ENCODE measurements at regions not wholly inside any gene's neighbourhood (a gene's known extent, or its start where the extent isn't known, plus 50 kb on each side); places are given as distances from the start of the nearest gene placed in this dataset.

DNA sequence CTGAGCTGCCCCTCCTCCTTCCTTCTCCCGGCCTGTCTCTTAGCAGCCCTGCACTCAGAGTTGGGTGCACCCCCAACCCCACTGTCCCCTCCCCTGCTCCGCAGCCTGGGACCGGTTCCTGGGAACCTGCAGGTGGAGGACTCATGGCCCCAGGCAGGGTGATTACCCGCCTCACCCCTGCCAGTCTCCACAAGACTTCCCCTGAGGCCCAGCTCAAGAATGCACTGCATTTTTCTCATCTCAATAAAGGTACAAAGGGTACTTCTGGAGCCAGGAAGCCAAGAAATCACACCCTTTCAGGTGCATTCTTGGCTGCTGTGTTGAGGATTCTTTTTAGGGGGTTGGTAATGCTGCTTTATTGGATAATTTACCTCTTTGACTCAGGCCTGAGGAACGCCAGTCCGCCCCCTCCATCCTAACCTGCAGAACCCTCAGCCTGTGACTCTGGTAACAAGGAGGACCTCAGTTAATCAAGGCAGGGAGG, 126.3 kb upstream of the TMPRSS2 start:
- Mint-ChIP-seq H3K4me3 (no peak overlapping the region), H3K36me3 (ENCODE audit: low read depth) (no peaks in the 10 kb centered on the region), H3K27ac (no peak overlapping the region), H3K27me3 (ENCODE audit: low read depth) (no peaks in the 10 kb centered on the region), H3K9me3 (no peaks in the 10 kb centered on the region), H3K4me1 (ENCODE audit: low read depth) (no peaks in the 10 kb centered on the region)

DNA sequence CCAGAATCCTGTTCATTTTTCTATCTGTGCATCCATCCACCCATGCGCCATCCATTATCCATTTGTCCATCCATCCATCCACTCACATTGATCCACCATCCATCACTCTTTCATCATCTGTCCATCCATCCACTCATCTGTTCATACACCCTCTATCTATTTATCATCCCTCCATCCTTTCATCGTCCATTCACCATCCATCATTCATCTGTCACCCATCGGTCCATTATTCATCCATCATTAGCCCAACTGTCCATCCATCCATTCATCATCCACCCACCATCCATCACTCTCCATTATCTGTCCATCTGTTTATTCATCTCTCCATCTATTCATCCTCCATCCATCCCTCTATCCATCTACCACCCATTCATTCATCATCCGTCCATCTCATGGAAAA, 125.7 kb upstream of the TMPRSS2 start:
- Mint-ChIP-seq H3K4me3 (no peak overlapping the region), H3K4me1 (ENCODE audit: low read depth) (no peaks in the 10 kb centered on the region), H3K36me3 (ENCODE audit: low read depth) (no peaks in the 10 kb centered on the region), H3K27ac (no peak overlapping the region), H3K27me3 (ENCODE audit: low read depth) (no peaks in the 10 kb centered on the region), H3K9me3 (no peaks in the 10 kb centered on the region)

DNA sequence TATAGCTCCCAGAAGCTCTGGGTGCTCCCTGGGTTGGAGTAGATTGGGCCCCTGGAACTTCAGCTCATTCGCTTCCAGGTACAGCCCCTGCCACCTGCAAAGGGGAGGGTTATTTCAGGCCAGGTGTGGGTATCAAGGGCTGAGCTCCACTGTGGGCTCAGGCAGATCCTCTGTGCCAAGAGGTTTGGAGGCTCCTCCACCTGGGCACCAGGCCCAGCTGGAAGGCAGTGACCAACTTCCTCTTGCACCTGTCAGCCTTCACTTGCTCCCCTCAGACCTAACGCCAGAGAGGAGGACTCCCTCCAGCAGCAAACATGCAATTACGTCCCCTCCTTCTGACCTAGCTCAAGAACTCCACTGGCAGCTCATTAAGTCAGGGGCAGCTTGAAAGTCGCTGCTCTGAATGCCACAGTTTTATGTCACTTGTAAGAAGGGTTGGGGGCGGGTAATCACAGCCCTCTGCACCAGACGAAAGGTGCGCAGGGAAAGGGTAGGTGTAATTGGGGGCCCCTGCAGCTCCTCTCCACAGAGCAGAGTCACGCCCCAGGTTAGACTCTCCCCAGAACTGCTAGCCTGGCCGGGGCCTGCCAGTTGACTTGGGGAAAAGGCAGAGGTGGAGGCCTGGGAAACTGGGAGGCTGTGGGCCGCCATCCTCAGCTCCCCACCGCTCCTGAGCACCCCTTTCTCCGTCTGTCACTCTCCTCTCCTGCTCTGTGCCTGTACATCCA, 125.0 kb upstream of the TMPRSS2 start:
- H3K36me3 Mint-ChIP-seq (ENCODE audit: low read depth), result no peaks in the 10 kb centered on the region
- H3K4me1 Mint-ChIP-seq (ENCODE audit: low read depth), result no peaks in the 10 kb centered on the region
- H3K27ac Mint-ChIP-seq, result no peak overlapping the region
- no peaks in the 10 kb centered on the region for H3K27me3 Mint-ChIP-seq (ENCODE audit: low read depth)
- no peak overlapping the region for H3K4me3 Mint-ChIP-seq
- H3K9me3 Mint-ChIP-seq, result no peaks in the 10 kb centered on the region

DNA sequence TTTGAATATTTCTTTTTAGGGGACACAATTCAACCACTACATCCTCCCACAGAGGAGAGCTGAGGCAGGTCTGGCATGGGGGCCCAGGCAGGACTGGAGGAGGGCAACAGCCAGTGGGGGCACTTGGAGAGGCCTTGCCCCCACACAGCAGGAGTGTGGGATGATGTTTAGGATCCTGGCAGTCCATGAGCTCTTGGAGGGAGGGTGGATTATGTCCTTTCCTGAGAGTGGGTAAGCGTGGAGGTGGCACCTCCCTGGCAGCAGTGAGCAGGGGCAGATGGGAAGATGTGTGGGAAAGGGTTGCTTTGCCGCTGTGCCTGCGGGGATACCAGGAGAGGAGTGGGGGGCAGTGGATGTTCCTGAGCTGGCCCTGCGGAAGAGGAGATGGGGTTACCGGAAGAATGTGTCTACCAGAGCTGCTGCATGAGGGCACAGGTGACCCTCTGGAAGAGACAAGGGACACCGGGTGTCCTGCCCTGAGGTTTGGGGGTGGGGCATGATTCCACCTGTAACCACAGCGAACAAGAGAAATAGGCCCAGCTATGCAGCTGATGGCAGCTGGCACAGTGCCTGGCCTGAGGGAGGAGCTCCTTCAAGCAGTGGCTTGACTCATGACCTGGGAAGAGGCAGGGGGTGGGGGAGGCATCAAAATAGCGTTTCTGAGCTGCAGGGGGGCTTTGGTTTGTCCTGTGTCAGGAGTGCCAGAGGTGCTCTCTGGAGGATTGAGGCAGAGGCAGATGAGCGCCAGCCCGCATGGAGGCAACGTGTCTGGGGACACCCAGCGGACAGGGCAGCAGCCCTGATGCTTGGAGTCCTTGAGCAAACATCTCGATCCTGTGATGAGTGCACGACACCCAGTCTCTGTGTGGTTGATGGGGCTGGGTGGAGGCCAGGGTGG, 123.9 kb upstream of the TMPRSS2 start:
- Mint-ChIP-seq H3K4me1 (ENCODE audit: low read depth) (no peaks in the 10 kb centered on the region), H3K27me3 (ENCODE audit: low read depth) (no peaks in the 10 kb centered on the region), H3K27ac (no peak overlapping the region), H3K4me3 (no peak overlapping the region), H3K9me3 (no peaks in the 10 kb centered on the region), H3K36me3 (ENCODE audit: low read depth) (no peaks in the 10 kb centered on the region)

DNA sequence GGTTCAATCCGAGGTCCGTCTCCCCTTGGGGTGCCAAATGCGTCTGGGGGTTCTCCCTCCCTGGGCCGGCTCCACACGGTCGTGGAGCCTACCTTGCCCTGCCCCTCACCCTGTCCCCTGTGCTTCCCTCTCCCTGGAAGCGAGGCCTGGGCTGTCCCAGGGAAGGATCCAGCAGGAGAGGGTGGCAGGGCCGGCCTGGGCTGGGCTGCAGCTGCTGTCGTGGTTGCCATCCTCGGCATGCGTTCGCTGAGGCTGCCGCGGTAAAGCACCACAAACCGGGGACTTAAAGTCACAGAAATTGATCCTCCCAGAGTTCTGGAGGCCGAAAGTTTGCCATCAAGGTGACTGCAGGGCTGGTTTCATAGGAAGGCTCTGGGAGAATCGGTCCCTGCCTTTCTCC, 123.0 kb upstream of the TMPRSS2 start:
- Mint-ChIP-seq H3K4me1 (ENCODE audit: low read depth) (no peaks in the 10 kb centered on the region), H3K9me3 (no peaks in the 10 kb centered on the region), H3K27ac (no peak overlapping the region), H3K4me3 (no peak overlapping the region), H3K36me3 (ENCODE audit: low read depth) (no peaks in the 10 kb centered on the region), H3K27me3 (ENCODE audit: low read depth) (no peaks in the 10 kb centered on the region)

DNA sequence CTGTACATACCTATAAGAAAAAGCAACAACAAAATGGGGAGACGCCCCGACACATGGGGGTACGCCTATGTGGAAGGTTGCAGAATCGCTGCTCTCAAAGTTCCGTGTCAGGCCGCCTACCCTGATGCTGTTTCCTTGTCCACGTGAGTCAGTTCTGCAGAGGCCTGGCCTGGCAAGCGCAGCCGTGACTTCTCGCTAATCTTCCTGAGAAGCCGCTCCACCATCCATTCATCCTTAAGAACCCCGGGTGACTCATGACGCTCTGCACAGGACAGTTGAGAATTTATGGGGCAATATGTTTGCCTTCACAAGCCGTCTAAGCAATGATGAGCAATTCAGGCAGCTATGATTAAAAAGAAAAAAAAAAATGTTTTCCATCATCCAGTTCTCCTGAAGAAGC, 122.3 kb upstream of the TMPRSS2 start:
- Mint-ChIP-seq H3K27me3 (ENCODE audit: low read depth) (peaks cover 6% of the 10 kb centered on the region), H3K4me3 (no peak overlapping the region), H3K36me3 (ENCODE audit: low read depth) (no peaks in the 10 kb centered on the region), H3K4me1 (ENCODE audit: low read depth) (no peaks in the 10 kb centered on the region), H3K9me3 (no peaks in the 10 kb centered on the region), H3K27ac (no peak overlapping the region)

DNA sequence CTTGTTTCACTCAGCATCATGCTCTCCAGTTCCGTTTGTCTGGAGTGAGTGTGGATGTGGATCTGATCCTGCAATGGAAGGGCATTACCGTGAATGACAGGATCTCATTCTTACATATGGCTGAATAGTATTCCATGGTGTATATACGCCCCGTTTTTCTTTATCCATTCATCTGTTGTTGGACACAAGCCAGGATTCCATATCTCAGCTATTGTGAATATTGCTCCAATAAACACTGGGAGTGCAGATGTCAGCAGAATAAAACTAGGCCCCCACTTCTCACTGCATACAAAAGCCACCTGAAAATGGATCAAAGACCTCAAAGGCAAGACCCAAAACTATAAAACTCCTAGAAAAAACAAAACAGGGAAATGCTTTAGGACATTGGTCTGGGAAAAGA, 120.3 kb upstream of the TMPRSS2 start:
- no peaks in the 10 kb centered on the region for H3K36me3 Mint-ChIP-seq (ENCODE audit: low read depth)
- no peak overlapping the region for H3K27ac Mint-ChIP-seq
- H3K4me1 Mint-ChIP-seq (ENCODE audit: low read depth), result no peaks in the 10 kb centered on the region
- H3K27me3 Mint-ChIP-seq (ENCODE audit: low read depth), result peaks cover 9% of the 10 kb centered on the region
- H3K4me3 Mint-ChIP-seq, result no peak overlapping the region
- H3K9me3 Mint-ChIP-seq, result no peaks in the 10 kb centered on the region

DNA sequence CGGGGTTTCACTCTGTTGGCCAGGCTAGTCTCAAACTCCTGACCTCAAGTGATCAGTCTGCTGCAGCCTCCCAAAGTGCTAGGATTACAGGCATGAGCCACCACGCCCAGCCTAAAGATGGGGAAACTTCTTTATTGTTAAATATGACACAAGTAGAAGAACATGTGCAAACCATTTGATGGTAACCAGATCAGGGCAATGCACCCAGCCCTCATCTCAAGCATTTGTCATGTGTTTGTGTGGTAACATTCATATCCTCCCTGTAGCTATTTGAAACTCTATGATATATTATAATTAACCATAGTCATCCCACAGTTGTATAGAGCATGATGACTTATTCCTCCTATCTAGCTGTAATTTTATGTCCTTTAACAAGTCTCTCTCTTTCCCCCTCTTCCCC, 119.5 kb upstream of the TMPRSS2 start:
- Mint-ChIP-seq H3K36me3 (ENCODE audit: low read depth) (no peaks in the 10 kb centered on the region), H3K4me3 (no peak overlapping the region), H3K4me1 (ENCODE audit: low read depth) (peaks cover 3% of the 10 kb centered on the region), H3K9me3 (no peaks in the 10 kb centered on the region), H3K27ac (no peak overlapping the region), H3K27me3 (ENCODE audit: low read depth) (peaks cover 9% of the 10 kb centered on the region)

DNA sequence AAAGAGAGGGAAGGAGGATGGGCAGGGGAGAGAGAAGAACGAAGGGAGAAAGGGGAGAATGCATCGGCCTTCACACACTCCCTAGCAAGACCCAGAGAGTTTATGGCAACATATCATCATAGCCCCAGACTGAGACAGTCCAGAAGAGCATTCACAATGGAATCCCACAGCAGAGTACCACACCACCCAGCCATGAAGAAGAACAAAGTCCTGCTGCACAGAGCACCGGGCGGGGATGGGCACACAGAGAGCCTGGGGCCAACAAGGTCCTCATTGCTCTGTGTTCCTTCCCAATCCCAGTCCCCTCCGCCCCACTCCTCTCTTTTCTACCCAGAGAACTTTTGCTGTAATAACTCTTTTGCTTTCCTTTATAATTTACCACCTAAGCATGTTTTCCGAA, 118.1 kb upstream of the TMPRSS2 start:
- Mint-ChIP-seq H3K4me3 (no peak overlapping the region), H3K27ac (no peak overlapping the region), H3K27me3 (ENCODE audit: low read depth) (peaks cover 9% of the 10 kb centered on the region), H3K4me1 (ENCODE audit: low read depth) (peaks cover 3% of the 10 kb centered on the region), H3K36me3 (ENCODE audit: low read depth) (no peaks in the 10 kb centered on the region), H3K9me3 (no peaks in the 10 kb centered on the region)

DNA sequence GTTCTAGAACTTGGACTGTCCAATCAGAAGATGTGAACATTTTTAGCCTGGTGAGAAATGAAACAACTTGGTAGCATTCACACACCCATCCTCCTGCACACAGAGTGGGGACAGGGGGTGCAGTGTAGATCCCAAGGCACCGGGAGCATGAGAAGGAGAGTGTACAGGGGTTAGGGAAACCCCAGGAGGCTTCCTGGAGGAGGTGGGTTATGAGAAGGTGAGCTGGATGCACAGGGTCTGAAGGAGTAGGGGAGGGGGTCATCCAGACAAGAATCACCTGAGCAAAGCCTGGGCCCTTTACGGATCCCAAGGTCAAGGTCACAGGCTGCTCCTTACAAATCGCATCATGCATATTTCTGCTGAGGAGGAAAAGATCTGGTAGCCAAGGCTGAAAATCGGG, 117.5 kb upstream of the TMPRSS2 start:
- Mint-ChIP-seq H3K36me3 (ENCODE audit: low read depth) (no peaks in the 10 kb centered on the region), H3K27me3 (ENCODE audit: low read depth) (peaks cover 9% of the 10 kb centered on the region), H3K4me1 (ENCODE audit: low read depth) (peaks cover 3% of the 10 kb centered on the region), H3K4me3 (no peak overlapping the region), H3K27ac (no peak overlapping the region), H3K9me3 (no peaks in the 10 kb centered on the region)

DNA sequence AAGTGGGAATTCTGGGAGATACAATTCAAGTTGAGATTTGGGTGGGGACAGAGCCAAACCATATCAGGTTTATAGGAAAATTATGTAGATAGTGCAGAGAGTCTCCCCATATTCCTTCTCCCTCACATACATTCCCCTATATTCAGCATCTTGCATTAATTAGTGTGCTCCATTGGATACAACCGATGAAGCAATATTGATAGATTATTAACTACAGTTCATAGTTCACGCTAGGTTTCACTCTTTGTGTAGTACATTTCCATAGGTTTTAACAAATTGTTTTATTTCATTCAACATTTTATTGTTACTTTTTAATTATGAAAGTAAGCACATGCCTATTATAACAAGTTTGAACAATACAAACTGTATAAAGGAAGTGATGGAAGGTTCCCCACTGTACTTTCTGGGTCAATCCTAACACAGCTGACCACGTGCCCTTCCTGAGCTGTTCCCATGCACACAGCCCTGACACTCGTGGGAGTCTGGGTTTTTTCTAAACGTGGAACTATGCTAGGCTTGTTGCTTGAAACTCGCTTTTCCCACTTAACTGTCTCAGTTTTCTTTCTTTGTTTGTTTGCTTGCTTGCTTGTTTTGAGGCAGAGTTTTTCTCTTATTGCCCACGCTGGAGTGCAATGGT, 116.8 kb upstream of the TMPRSS2 start:
- H3K27ac Mint-ChIP-seq, result no peak overlapping the region
- H3K4me3 Mint-ChIP-seq, result no peak overlapping the region
- peaks cover 3% of the 10 kb centered on the region for H3K4me1 Mint-ChIP-seq (ENCODE audit: low read depth)
- H3K9me3 Mint-ChIP-seq, result no peaks in the 10 kb centered on the region
- H3K36me3 Mint-ChIP-seq (ENCODE audit: low read depth), result no peaks in the 10 kb centered on the region
- peaks cover 9% of the 10 kb centered on the region for H3K27me3 Mint-ChIP-seq (ENCODE audit: low read depth)

DNA sequence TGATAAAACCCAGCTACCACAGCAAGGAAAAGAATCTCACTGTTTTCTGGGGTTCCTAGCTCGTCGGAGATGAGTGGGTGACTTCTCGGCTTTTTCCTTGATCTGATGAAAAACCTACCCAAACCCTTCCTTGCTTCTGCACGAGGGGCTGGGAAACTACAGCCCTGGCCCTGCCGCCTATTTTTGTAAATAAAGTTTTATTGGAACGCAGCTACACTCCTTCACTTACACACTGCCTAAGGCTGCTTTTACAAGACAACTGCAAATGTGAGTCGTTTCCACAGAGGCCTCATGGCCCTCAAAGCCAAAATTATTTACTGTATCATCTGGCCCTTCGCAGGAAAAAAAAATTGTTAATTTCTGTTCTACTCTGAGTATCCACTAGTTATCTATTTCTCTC, 116.0 kb upstream of the TMPRSS2 start:
- Mint-ChIP-seq H3K36me3 (ENCODE audit: low read depth) (no peaks in the 10 kb centered on the region), H3K27ac (no peak overlapping the region), H3K9me3 (no peaks in the 10 kb centered on the region), H3K4me1 (ENCODE audit: low read depth) (peaks cover 3% of the 10 kb centered on the region), H3K27me3 (ENCODE audit: low read depth) (peaks cover 9% of the 10 kb centered on the region), H3K4me3 (no peak overlapping the region)

DNA sequence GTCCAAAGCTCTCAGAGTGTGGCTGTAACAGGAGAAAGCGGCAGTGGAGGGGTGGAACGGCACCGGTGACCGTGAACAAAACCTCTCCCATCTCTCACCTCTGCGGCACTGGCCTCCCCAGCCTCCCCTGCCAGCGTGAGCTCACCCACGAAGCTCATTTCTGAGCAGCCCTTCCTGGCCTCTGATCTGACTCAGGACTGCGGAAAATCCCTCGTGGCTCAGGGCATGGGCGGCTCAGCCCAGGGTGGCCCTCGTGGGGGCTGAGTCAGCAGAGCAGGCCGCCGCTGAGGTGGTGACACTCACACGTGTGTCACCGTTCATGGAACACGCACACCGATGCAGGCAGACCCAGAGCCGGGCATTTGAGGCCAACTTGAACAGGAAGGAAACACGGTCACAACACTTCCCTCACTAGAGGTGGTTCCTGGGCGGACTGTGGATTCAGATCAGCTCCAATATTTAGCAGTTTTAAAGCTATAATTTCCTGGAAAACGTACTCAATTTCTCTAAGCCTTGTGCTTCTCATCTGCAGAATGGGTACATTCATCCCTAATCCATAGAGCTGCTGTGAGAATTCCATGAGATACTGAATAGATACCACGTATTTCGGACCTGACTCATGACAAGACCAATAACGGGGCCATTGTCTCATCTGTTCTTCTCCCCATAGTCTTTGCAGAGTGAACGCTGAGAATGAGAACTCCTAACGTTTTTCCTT, 115.0 kb upstream of the TMPRSS2 start:
- Mint-ChIP-seq H3K9me3 (no peaks in the 10 kb centered on the region), H3K4me3 (no peak overlapping the region), H3K36me3 (ENCODE audit: low read depth) (no peaks in the 10 kb centered on the region), H3K4me1 (ENCODE audit: low read depth) (peaks cover 3% of the 10 kb centered on the region), H3K27ac (no peak overlapping the region), H3K27me3 (ENCODE audit: low read depth) (peaks cover 9% of the 10 kb centered on the region)

DNA sequence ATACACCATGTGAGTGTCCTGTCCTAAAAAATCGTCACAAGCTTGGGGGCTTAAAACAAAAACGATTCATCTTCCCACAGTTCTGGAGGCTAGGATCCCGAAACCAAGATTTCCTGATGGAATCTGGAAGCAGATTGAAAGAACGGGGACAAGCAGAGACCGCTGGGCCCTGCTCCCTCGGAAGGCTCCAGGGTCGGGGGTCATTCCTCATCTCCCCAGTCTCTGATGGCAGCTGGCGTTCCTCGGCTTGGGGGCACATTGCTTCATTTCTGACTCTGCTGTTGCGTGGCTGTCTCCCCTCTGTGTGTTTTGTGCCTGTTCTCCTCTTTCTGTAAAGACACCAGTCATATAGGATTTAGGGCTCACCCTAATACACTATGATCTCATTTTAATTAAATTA, 114.2 kb upstream of the TMPRSS2 start:
- no peak overlapping the region for H3K27ac Mint-ChIP-seq
- H3K4me3 Mint-ChIP-seq, result no peak overlapping the region
- peaks cover 3% of the 10 kb centered on the region for H3K4me1 Mint-ChIP-seq (ENCODE audit: low read depth)
- H3K9me3 Mint-ChIP-seq, result no peaks in the 10 kb centered on the region
- H3K27me3 Mint-ChIP-seq (ENCODE audit: low read depth), result peaks cover 10% of the 10 kb centered on the region
- no peaks in the 10 kb centered on the region for H3K36me3 Mint-ChIP-seq (ENCODE audit: low read depth)

Measured in T-helper 1 cell treated with Interleukin-12 subunit alpha and Interleukin-12 subunit beta and Interleukin-4 antibody, amounts not matched to agents 30 μg/mL and 1 μg/mL, for 36 hours (primary cell).